DOHH2 (cell line): ENCODE measurements at regions not wholly inside any gene's neighbourhood (a gene's known extent, or its start where the extent isn't known, plus 50 kb on each side); places are given as distances from the start of the nearest gene placed in this dataset.

Experiments used
- H3F3A ChIP-seq: fragments of 200-600 bp; sonication (generic), shearing (Covaris generic); 2 replicates; pipeline ENCODE4 v1.6.0; 2016; ENCODE audit warnings: antibody characterized with exemption, mild to moderate bottlenecking; ENCODE audit not compliant: control insufficient read depth, insufficient read depth
- H3K27ac ChIP-seq: fragments of 200-600 bp; sonication (generic); 2 replicates; pipeline ENCODE4 v1.5.1; 2014; ENCODE audit warnings: low read depth, mild to moderate bottlenecking, low read length, moderate library complexity
- H3K27me3 ChIP-seq: fragments of 200-600 bp; sonication (generic); 2 replicates; pipeline ENCODE4 v1.6.1; 2014; ENCODE audit warnings: mild to moderate bottlenecking, low read length, mixed read lengths; ENCODE audit not compliant: control insufficient read depth
- H3K36me3 ChIP-seq: fragments of 200-600 bp; sonication (generic); 2 replicates; pipeline ENCODE4 v1.6.1; 2014; ENCODE audit warnings: mild to moderate bottlenecking, low read length, moderate library complexity, mixed read lengths; ENCODE audit not compliant: control insufficient read depth
- H3K4me1 ChIP-seq: fragments of 200-600 bp; sonication (generic); 2 replicates; pipeline ENCODE4 v1.6.1; 2014; ENCODE audit warnings: mild to moderate bottlenecking, low read length, mixed read lengths; ENCODE audit not compliant: control insufficient read depth
- H3K4me2 ChIP-seq: fragments of 200-600 bp; sonication (generic); 2 replicates; pipeline ENCODE4 v1.6.0; 2014; ENCODE audit warnings: mild to moderate bottlenecking, low read length, moderate library complexity
- H3K4me3 ChIP-seq: fragments of 200-600 bp; sonication (generic); 2 replicates; pipeline ENCODE4 v1.5.1; 2014; ENCODE audit warnings: mild to moderate bottlenecking, low read length, mixed read lengths
- H3K79me2 ChIP-seq: fragments of 200-600 bp; sonication (generic); 2 replicates; pipeline ENCODE4 v1.6.1; 2014; ENCODE audit warnings: mild to moderate bottlenecking, low read length, mixed read lengths; ENCODE audit not compliant: control insufficient read depth
- H3K9me2 ChIP-seq: fragments of 200-600 bp; sonication (generic); replicated peaks from 2 replicates; pipeline ENCODE4 v1.6.1; 2014; ENCODE audit warnings: mild to moderate bottlenecking, low read length, mixed read lengths; ENCODE audit not compliant: control insufficient read depth
- H3K9me3 ChIP-seq: fragments of 200-600 bp; sonication (generic); 2 replicates; pipeline ENCODE4 v1.6.1; 2014; ENCODE audit warnings: antibody characterized with exemption, low read length, mixed read lengths; ENCODE audit not compliant: control insufficient read depth, insufficient read depth
- H4K20me1 ChIP-seq: fragments of 200-600 bp; sonication (generic); 2 replicates; pipeline ENCODE4 v1.6.0; 2014; ENCODE audit warnings: low read depth, mild to moderate bottlenecking, antibody characterized with exemption, low read length, moderate library complexity; ENCODE audit not compliant: control insufficient read depth, insufficient read depth
- EZH2phosphoT487 ChIP-seq: fragments of 200-600 bp; sonication (generic); IDR thresholded peaks from 2 replicates; pipeline ENCODE4 v1.6.1; 2017; ENCODE audit warnings: borderline replicate concordance, mild to moderate bottlenecking, antibody characterized with exemption, low read length, moderate library complexity, mixed read lengths
- TF ChIP-seq, protein P1 (sequence below): fragments of 200-600 bp; sonication (generic); IDR thresholded peaks from one replicate; pipeline ENCODE4 v1.5.1; 2014; ENCODE audit warnings: antibody characterized with exemption, mild to moderate bottlenecking, low read depth, low read length; ENCODE audit not compliant: poor library complexity, severe bottlenecking

DNA sequence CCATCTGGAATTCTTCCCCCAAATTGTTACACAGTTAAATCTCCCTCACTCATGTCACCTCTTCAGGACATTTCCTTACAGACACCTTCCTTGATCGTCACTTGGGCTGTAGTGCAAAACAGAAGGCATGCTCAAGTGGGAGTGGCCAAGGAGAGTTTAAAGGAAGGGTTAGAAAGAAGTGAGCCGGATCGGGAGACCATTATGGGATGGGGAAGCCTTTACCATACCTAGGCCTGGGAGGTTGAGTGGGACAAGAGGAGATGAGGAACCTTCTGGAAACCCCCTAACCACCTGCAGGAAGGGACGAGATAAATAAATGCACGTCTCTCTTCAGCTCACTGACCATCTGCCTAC, 102.7 kb downstream of the UCHL1 start:
- H3K9me3 ChIP-seq: no peaks in the 10 kb centered on the region
- H3K4me1 ChIP-seq: no peaks in the 10 kb centered on the region
- H3K9me2 ChIP-seq: no peaks in the 10 kb centered on the region
- H3K4me2 ChIP-seq: no peak overlapping the region
- no peaks in the 10 kb centered on the region for H3K36me3 ChIP-seq
- no peak for TF ChIP-seq EZH2phosphoT487
- TF ChIP-seq, protein P1, sequence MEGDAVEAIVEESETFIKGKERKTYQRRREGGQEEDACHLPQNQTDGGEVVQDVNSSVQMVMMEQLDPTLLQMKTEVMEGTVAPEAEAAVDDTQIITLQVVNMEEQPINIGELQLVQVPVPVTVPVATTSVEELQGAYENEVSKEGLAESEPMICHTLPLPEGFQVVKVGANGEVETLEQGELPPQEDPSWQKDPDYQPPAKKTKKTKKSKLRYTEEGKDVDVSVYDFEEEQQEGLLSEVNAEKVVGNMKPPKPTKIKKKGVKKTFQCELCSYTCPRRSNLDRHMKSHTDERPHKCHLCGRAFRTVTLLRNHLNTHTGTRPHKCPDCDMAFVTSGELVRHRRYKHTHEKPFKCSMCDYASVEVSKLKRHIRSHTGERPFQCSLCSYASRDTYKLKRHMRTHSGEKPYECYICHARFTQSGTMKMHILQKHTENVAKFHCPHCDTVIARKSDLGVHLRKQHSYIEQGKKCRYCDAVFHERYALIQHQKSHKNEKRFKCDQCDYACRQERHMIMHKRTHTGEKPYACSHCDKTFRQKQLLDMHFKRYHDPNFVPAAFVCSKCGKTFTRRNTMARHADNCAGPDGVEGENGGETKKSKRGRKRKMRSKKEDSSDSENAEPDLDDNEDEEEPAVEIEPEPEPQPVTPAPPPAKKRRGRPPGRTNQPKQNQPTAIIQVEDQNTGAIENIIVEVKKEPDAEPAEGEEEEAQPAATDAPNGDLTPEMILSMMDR: no peak
- no peaks in the 10 kb centered on the region for H3K79me2 ChIP-seq
- peaks cover 34% of the 10 kb centered on the region for H3K27me3 ChIP-seq
- H4K20me1 ChIP-seq: no peaks in the 10 kb centered on the region
- no peak overlapping the region for H3K27ac ChIP-seq
- no peaks in the 10 kb centered on the region for H3F3A ChIP-seq
- no peak overlapping the region for H3K4me3 ChIP-seq

GRCh38 chr4:41359836-41360213, 103.1 kb downstream of the UCHL1 start:
- no peaks in the 10 kb centered on the region for H3K79me2 ChIP-seq
- H3K9me3 ChIP-seq: no peaks in the 10 kb centered on the region
- H3K27me3 ChIP-seq: peaks cover 34% of the 10 kb centered on the region
- no peak for TF ChIP-seq EZH2phosphoT487
- TF ChIP-seq, protein P1: no peak
- no peak overlapping the region for H3K4me3 ChIP-seq
- H3F3A ChIP-seq: no peaks in the 10 kb centered on the region
- H3K9me2 ChIP-seq: no peaks in the 10 kb centered on the region
- no peaks in the 10 kb centered on the region for H4K20me1 ChIP-seq
- H3K4me2 ChIP-seq: no peak overlapping the region
- H3K36me3 ChIP-seq: no peaks in the 10 kb centered on the region
- H3K27ac ChIP-seq: no peak overlapping the region
- no peaks in the 10 kb centered on the region for H3K4me1 ChIP-seq

DNA sequence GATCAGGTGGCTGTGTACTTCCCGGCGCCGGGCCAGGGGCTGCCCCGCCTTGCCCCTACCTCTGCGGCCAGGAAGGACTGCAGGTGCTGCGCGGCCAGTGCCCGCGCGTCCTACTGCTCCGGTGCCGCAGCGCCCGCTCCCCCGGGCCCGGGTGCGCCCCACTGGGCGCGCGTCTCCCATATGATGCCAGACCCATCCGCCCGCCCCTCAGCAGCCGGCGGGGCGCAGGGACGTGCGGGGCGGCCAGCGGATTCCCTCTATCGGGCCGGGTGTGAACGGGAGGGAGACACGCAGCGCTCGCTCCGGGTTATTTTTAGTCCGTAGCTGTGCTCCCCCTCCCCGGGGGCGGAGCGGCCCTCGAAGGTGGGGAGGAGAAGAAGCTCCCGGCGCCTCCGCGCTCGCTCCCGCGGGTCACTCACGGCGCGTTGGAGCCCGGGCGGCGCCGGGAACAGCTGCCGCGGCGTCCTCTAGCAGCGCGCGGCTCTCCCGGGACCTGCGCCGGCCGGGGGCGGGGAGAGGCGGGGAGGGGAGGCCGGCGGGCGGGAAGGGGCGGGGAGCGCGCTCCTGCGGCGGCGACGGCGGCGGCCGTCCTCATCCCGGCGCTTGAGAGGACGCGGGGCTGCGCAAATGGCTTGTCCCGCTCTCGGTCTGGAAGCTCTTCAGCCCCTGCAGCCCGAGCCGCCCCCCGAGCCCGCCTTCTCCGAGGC, 103.6 kb downstream of the UCHL1 start:
- Histone ChIP-seq H3K9me2 (no peaks in the 10 kb centered on the region), H3K4me2 (no peak overlapping the region), H4K20me1 (no peaks in the 10 kb centered on the region), H3K9me3 (no peaks in the 10 kb centered on the region), H3K79me2 (no peaks in the 10 kb centered on the region), H3K27ac (no peak overlapping the region), H3K4me1 (no peaks in the 10 kb centered on the region), H3K27me3 (peaks cover 39% of the 10 kb centered on the region), H3K4me3 (no peak overlapping the region), H3F3A (no peaks in the 10 kb centered on the region), H3K36me3 (no peaks in the 10 kb centered on the region)
- TF ChIP-seq EZH2phosphoT487: no peak
- TF ChIP-seq, protein P1: no peak
